Hepatic stellate cell (primary cell): ENCODE measurements at regions not wholly inside any gene's neighbourhood (a gene's known extent, or its start where the extent isn't known, plus 50 kb on each side); places are given as distances from the start of the nearest gene placed in this dataset.
A peak's percentile ranks its signal among the peaks of the same experiment; 100 is the strongest.

Experiments
- DNase-seq: peaks from one replicate; pipeline ENCODE4 v3.0.0; 2011; ENCODE audit warnings: low spot score

DNA sequence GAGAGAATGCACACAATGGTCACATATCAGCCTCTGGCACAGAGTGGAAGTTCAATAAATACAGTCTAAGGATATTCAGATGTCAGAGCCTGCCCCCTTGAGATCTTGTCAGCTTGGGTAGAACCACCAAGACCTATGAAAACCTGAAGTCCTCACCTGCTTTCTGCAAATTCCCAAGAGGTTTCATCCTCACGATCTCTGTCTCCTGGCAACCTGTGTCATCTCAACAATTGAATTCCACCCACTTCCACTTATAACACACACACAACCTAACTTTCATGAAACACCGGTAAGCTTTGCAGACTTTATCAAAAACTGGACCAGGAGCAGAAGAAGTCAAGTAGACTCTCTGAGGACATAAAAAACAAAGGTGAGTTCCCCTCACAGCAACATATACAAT, 151.6 kb upstream of the SLC30A5 start:
- no peak for DNase-seq

DNA sequence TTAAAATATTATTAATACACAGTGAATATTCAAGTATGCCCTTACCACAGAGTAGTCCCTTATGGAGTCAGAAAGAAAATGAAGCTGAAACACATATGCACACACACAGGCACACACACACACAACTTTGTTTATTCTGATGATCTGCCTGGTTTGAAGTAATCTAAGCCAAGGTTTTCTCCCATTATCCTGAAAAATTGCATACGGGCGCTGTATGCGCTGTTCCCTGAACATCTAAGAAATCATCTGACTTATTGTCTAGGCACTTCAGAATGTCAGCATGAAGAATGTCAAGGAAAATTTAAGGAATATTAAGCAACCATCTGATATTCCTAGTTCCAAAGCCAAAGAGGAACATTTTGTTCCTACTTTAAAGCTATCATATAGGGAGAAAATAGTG, 147.1 kb upstream of the SLC30A5 start:
- no peak for DNase-seq

DNA sequence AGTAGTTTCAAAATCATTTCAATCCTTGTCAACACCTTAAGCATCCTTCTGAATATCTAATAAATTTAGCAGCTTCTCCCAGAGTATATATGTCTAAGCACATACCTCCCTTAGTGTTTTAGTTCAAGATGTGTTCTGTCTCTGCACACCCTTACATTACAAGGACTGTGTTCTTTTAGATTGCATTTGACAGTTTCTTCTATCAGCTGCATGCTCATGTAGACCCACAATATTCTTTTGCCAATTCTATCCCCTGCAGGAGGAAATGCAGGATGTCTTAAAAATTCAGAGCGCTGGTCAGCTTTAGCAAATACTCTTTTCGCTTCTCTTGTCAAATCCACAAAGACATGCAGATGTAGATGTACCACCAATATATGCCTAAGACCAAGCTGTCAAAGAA, 145.8 kb upstream of the SLC30A5 start:
- no peak for DNase-seq

DNA sequence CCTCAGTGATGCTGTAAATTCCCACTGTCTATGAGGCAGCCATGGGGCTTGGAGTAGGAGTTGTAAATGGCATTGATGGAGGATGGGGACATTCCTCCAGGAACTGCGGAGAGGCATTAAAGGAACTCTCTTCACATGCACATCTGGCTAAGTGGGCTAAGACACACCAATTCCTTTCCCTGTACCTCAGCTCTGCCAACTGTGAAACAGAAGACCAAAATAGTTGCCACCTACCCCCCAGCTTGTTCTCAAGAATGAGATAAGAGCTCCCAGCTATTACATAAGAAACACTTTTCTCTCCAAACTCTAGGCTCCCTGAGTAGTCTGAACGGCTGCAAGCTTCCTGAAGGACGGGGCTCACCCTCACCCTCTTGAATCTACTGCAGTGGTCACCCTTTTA, 144.6 kb upstream of the SLC30A5 start:
- DNase-seq, result no peak

GRCh38 chr5:68949711-68950110, 144.1 kb upstream of the SLC30A5 start:
- DNase-seq, result no peak

- DNase-seq, result no peak
These were observed 143.7 kb upstream of the SLC30A5 start for GRCh38 chr5:68950125-68950524.

GRCh38 chr5:68950930-68951329, 142.9 kb upstream of the SLC30A5 start:
- DNase-seq, result no peak

DNA sequence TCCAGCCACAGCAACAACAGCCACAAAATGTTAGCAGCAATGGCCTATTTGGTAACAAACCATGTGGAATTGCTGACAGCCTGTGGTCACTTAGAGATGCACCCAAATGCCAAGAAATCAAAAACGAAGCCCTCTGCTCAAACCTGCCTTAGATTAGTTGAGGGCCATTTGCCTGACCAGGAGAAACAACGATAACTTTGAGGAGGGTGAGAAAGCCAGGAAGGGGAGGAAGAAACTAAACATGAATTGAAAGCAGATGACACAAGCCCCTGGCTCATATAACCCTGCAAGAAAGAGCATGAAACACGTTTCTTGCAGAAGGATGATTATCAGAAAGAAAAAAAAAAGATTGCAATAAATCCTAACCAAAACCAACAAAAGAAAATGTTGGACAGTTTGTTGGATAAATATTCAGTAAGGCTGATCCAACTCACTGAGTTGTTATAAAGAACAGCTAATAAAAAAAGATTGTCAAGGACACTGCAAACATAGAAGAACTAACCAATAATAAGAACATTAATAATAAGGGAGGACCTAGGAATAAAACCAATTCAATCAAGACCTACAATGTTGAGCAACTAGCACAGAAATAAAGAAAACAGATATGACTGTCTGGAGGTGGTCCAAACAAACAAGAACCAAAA, 140.5 kb upstream of the SLC30A5 start:
- DNase-seq, result no peak

DNA sequence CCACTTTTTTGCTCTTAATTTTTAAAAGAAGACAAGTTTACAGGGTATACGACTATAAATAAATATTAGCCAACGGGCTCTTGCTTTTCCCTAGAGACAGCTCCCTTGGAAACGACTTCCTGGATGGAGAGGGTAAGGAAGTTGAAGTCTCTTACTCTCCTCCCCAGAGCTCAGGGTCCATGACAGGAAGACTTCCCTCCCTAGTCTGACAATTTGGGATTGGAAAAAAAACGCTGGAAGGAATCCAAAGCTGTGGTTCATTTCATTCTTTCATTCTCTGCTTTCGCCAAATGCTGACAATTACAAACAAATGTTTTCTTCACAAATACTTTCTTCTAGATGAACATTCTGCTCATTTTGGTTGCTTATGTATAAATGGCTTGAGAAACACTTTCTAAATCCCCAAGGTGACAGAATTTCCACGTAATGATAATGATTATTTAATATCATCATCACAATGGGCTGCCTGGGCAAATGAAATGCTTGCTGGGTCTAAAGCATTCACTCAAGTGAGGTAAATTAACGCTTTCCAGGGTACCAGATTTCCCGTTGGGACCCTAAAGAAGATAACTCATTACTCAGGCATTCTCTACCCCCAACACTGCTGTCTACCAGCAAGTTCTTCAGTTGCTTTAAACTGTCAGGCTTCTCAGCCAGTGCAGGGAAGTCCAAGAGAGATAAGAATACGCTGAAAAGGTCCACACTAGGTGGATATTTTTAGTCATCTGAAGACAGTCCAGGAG, 139.8 kb upstream of the SLC30A5 start:
- peak; percentile 43 for DNase-seq

DNA sequence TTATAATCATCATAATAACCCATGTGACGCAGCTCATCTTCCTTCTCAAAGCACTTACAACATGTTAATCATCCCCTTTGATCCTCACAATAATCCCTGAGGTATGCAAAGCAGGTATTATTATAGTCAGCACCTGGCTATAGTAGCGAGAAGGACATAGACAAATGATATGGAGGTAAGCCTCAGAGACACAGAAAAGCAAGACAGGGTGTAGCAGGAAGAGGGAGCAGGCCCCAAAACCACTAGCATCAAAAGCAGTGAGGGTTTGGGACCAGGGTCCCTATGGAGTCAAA, 139.2 kb upstream of the SLC30A5 start:
- no peak for DNase-seq

GRCh38 chr5:68957591-68957990, 136.2 kb upstream of the SLC30A5 start:
- no peak for DNase-seq

GRCh38 chr5:68958428-68958827, 135.4 kb upstream of the SLC30A5 start:
- no peak for DNase-seq

- no peak for DNase-seq
These were observed 133.4 kb upstream of the SLC30A5 start for GRCh38 chr5:68960456-68960855.

- no peak for DNase-seq
These were observed 132.9 kb upstream of the SLC30A5 start for GRCh38 chr5:68960961-68961360.

DNA sequence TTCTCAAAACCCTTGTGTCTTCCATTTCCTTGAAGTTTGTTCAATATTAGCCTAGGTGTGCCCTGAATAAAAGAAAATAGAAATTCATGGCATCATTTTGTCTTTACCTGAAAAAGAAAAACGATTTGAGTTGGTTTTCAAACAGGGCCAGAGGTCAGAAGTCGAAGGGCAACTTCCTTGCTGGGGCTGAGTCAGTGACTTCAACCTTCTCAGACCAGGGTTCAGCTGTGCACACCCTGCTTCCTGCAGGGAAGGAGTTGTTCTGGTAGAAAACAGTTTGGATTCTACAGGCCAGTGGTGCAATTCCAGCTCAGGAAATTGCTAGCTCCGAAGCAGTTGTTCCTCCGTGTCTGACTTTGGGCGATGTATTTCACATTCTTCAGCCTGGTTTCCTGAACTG, 132.1 kb upstream of the SLC30A5 start:
- no peak for DNase-seq

DNA sequence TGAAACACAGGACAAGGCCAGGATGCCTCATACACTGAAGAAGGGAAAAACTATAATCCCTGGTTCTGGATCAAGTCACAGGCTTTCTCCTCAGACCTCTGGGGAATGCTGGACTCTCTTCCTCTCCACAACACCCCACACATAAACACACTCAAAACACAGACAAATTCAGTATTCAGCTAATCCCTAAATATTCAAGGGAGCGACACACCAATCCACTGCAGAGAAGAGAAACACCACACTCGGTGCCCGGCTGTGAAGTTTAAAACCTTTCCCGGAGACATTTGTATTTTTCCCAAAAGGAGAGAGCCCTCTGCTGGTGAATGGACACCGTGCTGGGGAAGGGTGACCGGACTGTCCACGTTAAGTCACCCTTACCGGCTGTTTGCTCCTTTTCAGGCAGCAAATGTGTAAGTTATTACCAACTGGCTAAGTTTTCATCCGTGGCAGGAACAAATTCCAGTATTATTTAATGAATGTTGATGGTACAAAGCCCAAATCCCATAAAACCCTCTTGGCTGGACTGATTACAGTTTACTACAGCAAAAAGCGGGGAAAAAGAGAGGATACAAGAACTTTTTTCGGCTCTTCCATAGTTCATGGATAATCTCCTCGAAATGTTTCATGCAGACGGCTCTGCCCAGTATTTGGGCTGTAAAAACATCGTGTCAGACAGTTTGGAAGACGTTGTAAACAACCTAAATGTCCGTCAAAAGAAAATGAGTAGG, 130.9 kb upstream of the SLC30A5 start:
- DNase-seq, result peak; percentile 63

- no peak for DNase-seq
These were observed 129.1 kb upstream of the SLC30A5 start for GRCh38 chr5:68964679-68965078.

- no peak for DNase-seq
These were observed 127.9 kb upstream of the SLC30A5 start for GRCh38 chr5:68965926-68966325.

- no peak for DNase-seq
These were observed 127.2 kb upstream of the SLC30A5 start for GRCh38 chr5:68966596-68966995.

DNA sequence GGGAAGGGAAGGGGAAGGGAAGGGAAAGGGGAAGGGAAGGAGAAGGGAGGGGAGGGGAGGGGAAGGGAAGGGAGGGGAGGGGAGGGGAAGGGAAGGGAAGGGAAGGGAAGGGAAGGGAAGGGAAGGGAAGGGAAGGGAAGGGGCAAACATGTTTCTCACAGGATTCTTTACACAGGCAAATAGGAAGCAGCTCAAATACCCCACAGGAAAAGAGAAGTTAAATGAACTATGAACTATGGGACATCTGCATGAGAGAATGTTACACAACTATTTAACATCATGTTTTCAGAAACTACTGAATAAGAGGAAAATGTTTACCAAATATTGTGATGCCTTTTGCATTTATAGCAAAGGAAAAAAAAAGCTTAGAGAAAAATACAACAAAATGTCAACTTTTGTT, 125.4 kb upstream of the SLC30A5 start:
- DNase-seq, result no peak

DNA sequence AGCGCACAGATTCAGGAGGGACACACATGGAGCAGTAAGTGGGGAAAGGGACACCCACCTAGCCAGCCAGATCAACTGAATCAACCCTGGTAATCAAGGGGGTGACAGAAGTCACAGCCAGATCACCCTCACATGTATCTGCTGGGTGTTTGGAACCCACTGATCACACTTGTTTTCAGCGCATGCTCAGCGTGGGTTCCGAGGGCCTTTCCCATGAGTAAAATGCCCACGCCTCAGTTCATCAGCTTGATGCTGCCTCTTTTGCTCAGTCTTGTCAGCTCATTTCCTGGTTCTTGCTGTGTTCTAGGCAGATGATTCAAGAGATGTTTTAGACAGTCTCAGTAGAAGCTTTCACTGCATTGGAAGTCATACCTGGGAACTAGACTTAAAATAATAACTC, 123.2 kb upstream of the SLC30A5 start:
- no peak for DNase-seq

DNA sequence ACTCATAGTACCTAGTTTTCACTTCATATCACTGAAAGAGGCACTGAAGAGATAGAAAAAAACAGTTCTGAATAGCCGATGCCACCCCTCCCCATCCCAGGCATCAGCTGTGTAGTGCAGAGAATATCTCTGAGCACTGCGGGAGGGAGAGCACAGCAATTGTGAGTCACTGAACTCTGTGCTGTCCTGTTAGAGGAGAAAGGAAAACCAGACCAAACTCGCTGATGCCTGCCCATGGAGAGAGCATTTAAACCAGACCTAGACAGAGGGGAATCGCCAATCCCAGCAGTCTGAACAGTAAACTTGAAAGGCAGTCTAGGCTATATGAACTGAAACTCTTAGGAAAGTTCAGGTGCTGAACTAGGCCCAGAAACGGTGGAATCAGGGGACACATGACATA, 120.1 kb upstream of the SLC30A5 start:
- no peak for DNase-seq

- DNase-seq, result no peak
These were observed 110.8 kb upstream of the SLC30A5 start for GRCh38 chr5:68983043-68983442.

DNA sequence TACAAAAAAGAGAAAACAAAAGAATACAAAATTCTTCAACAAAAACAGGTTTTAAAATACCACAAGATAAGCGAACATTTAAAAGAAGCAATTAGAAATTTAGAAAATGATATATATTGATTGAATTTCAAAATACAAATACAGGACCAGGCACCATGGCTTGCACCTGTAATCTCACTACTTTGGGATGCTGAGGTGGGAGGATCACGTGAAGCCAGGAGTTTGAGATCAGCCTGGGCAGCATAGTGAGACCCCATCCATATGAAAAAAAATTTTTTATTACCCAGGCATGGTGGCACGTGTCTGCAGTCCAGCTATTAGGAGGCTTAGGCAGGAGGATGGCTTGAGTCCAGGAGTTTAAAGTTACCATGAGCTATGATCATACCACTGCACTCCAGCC, 109.9 kb upstream of the SLC30A5 start:
- no peak for DNase-seq
